HG03439 (cell line): ENCODE measurements at regions not wholly inside any gene's neighbourhood (a gene's known extent, or its start where the extent isn't known, plus 50 kb on each side); places are given as distances from the start of the nearest gene placed in this dataset.
"Not testable (repeated sequence)": the region's sequence is repeated elsewhere in the genome, so short reads cannot be mapped to it uniquely, and the experiment has no call there.

Experiments
- ATAC-seq: cut with Tn5 transposase; IDR thresholded peaks from one replicate; pipeline ENCODE4 v1.9.1; 2021; ENCODE audit warnings: mild to moderate bottlenecking, moderate library complexity; ENCODE audit not compliant: unreplicated experiment

- no peak for ATAC-seq
Observed at GRCh38 chr10:2813693-2814092, 253.7 kb upstream of the PFKP start.

GRCh38 chr10:2813286-2813685 is 254.1 kb upstream of the PFKP start:
- ATAC-seq: no peak

- ATAC-seq: no peak
Observed at GRCh38 chr10:2812631-2813030, 254.7 kb upstream of the PFKP start.

GRCh38 chr10:2800178-2800577 is 267.2 kb upstream of the PFKP start:
- ATAC-seq: no peak

GRCh38 chr10:2798336-2799022 is 268.9 kb upstream of the PFKP start:
- no peak for ATAC-seq

- ATAC-seq: no peak
Observed at GRCh38 chr10:2791774-2792443, 275.4 kb upstream of the PFKP start.

- ATAC-seq: no peak
Observed at GRCh38 chr10:2790396-2791188, 276.8 kb upstream of the PFKP start.

GRCh38 chr10:2786251-2786650 is 281.1 kb upstream of the PFKP start:
- no peak for ATAC-seq

- ATAC-seq: no peak
Observed at GRCh38 chr10:2784766-2785165, 282.6 kb upstream of the PFKP start.

GRCh38 chr10:2782950-2783349 is 284.4 kb upstream of the PFKP start:
- no peak for ATAC-seq

GRCh38 chr10:2782265-2782664 is 285.1 kb upstream of the PFKP start:
- ATAC-seq: no peak

- ATAC-seq: no peak
Observed at GRCh38 chr10:2777666-2778355, 289.5 kb upstream of the PFKP start.

GRCh38 chr10:2772816-2773631 is 294.3 kb upstream of the PFKP start:
- no peak for ATAC-seq

GRCh38 chr10:2772135-2772534 is 295.2 kb upstream of the PFKP start:
- no peak for ATAC-seq

- ATAC-seq: not testable (repeated sequence)
Observed at GRCh38 chr10:2767293-2767692, 300.1 kb upstream of the PFKP start.

GRCh38 chr10:2761971-2762370 is 305.4 kb upstream of the PFKP start:
- ATAC-seq: no peak

- ATAC-seq: no peak
Observed at GRCh38 chr10:2761311-2761710, 306.0 kb upstream of the PFKP start.

- no peak for ATAC-seq
Observed at GRCh38 chr10:2760736-2761135, 306.6 kb upstream of the PFKP start.

GRCh38 chr10:2759233-2759632 is 308.1 kb upstream of the PFKP start:
- no peak for ATAC-seq

- no peak for ATAC-seq
Observed at GRCh38 chr10:2754943-2755342, 312.4 kb upstream of the PFKP start.
